IMR-90 (cell line): ENCODE measurements at regions not wholly inside any gene's neighbourhood (a gene's known extent, or its start where the extent isn't known, plus 50 kb on each side); places are given as distances from the start of the nearest gene placed in this dataset.

ENCODE experiments used
- ATAC-seq: fragments of 200-7000 bp; cut with Tn5 transposase; 2 replicates; pipeline ENCODE4 v1.9.1; 2020; ENCODE audit warnings: low read depth, mild to moderate bottlenecking, moderate library complexity
- BruUV-seq: library from RNA; stranded (reverse); fragments of 400-500 nt; replicated peaks from 2 replicates; lab custom pipeline; 2021; lab: Mats Ljungman, UMichigan
- CTCF ChIA-PET: fragments of 300-600 bp; formaldehyde crosslinking; extraction: SDS; loops from one replicate; lab custom pipeline; 2021; ENCODE audit warnings: antibody characterized with exemption; lab: Yijun Ruan, JAX
- POLR2A ChIA-PET: fragments of 300-600 bp; sonication (Branson Sonifier 250); formaldehyde crosslinking; loops from one replicate; lab custom pipeline; 2022; ENCODE audit warnings: antibody characterized with exemption; ENCODE audit not compliant: unreplicated experiment; lab: Charles Lee
- DNase-seq: peaks from one replicate; pipeline ENCODE4 v3.0.0; 2013
- H2AFZ ChIP-seq: replicated peaks from 2 replicates; pipeline ENCODE3; 2013; ENCODE audit warnings: low read length, mild to moderate bottlenecking; ENCODE audit not compliant: poor library complexity
- H2AK5ac ChIP-seq: 2 replicates; pipeline ENCODE4 v1.6.1; 2013; ENCODE audit warnings: low read depth, low read length, inconsistent platforms
- H2AK9ac ChIP-seq: replicated peaks from 2 replicates; pipeline ENCODE3; 2013; ENCODE audit warnings: mild to moderate bottlenecking, low read depth, low read length, moderate library complexity; ENCODE audit not compliant: poor library complexity
- H2BK120ac ChIP-seq: 2 replicates; pipeline ENCODE4 v1.6.1; 2013; ENCODE audit warnings: low read depth, low read length, inconsistent platforms
- H2BK15ac ChIP-seq: 3 replicates; pipeline ENCODE4 v1.6.1; 2013; ENCODE audit warnings: low read depth, low read length, inconsistent platforms
- H2BK20ac ChIP-seq: 2 replicates; pipeline ENCODE4 v1.6.1; 2013; ENCODE audit warnings: low read depth, mild to moderate bottlenecking, inconsistent platforms, low read length, moderate library complexity
- H2BK5ac ChIP-seq: 2 replicates; pipeline ENCODE4 v1.6.1; 2013; ENCODE audit warnings: mild to moderate bottlenecking, low read depth, low read length, inconsistent platforms; ENCODE audit not compliant: poor library complexity, severe bottlenecking
- H3K14ac ChIP-seq: replicated peaks from 2 replicates; pipeline ENCODE4 v1.6.1; 2013; ENCODE audit warnings: low read depth, low read length, inconsistent platforms
- H3K18ac ChIP-seq: 2 replicates; pipeline ENCODE4 v1.6.1; 2013; ENCODE audit warnings: low read depth, low read length, control low read depth
- H3K23ac ChIP-seq: 2 replicates; pipeline ENCODE4 v1.6.1; 2013; ENCODE audit warnings: low read depth, low read length, inconsistent platforms
- H3K27ac ChIP-seq: 2 replicates; pipeline ENCODE4 v1.5.1; 2013; ENCODE audit warnings: mild to moderate bottlenecking, control low read depth, low read length; ENCODE audit not compliant: insufficient read depth
- H3K27me3 ChIP-seq: 2 replicates; pipeline ENCODE4 v1.6.1; 2013; ENCODE audit warnings: low read length; ENCODE audit not compliant: control insufficient read depth, insufficient read depth
- H3K36me3 ChIP-seq: 2 replicates; pipeline ENCODE4 v1.6.1; 2013; ENCODE audit warnings: low read length, mixed read lengths; ENCODE audit not compliant: control insufficient read depth, insufficient read depth
- H3K4ac ChIP-seq: 2 replicates; pipeline ENCODE4 v1.6.1; 2013; ENCODE audit warnings: low read depth, low read length, inconsistent platforms
- H3K4me1 ChIP-seq: 2 replicates; pipeline ENCODE4 v1.6.1; 2013; ENCODE audit warnings: low read length, mixed read lengths; ENCODE audit not compliant: control insufficient read depth, insufficient read depth
- H3K4me2 ChIP-seq: 2 replicates; pipeline ENCODE4 v1.6.1; 2013; ENCODE audit warnings: low read depth, mild to moderate bottlenecking, control low read depth, low read length, moderate library complexity
- H3K4me3 ChIP-seq: 2 replicates; pipeline ENCODE4 v1.5.1; 2013; ENCODE audit warnings: low read depth, mild to moderate bottlenecking, control low read depth, low read length, moderate library complexity; ENCODE audit not compliant: insufficient read depth
- H3K56ac ChIP-seq: 2 replicates; pipeline ENCODE4 v1.6.1; 2013; ENCODE audit warnings: low read length, inconsistent platforms; ENCODE audit not compliant: insufficient read depth; ENCODE audit errors: extremely low read depth
- H3K79me1 ChIP-seq, 2 experiments: 2 replicates each; pipeline ENCODE4 v1.6.1; 2013; ENCODE audit warnings: low read length in 2 of 2, inconsistent platforms in 1 of 2, low read depth in 1 of 2
- H3K9ac ChIP-seq: 2 replicates; pipeline ENCODE4 v1.6.1; 2013; ENCODE audit warnings: low read depth, low read length, control low read depth
- H3K9me1 ChIP-seq: 2 replicates; pipeline ENCODE4 v1.6.1; 2013; ENCODE audit warnings: low read length, inconsistent platforms; ENCODE audit not compliant: insufficient read depth
- H3K9me3 ChIP-seq: 2 replicates; pipeline ENCODE4 v1.6.1; 2013; ENCODE audit warnings: low read length; ENCODE audit not compliant: control insufficient read depth, insufficient read depth
- H4K20me1 ChIP-seq: 2 replicates; pipeline ENCODE4 v1.6.1; 2013; ENCODE audit warnings: low read length, inconsistent platforms; ENCODE audit not compliant: insufficient read depth
- H4K5ac ChIP-seq: 2 replicates; pipeline ENCODE4 v1.6.1; 2013; ENCODE audit warnings: mild to moderate bottlenecking, low read depth, low read length, control low read depth
- H4K8ac ChIP-seq, 2 experiments: 2 replicates each; pipeline ENCODE4 v1.6.1; 2013; ENCODE audit warnings: low read depth in 2 of 2, low read length in 2 of 2, control low read depth in 1 of 2, inconsistent platforms in 1 of 2
- H4K91ac ChIP-seq: 2 replicates; pipeline ENCODE4 v1.6.1; 2013; ENCODE audit warnings: low read depth, low read length, inconsistent platforms; ENCODE audit not compliant: insufficient read depth
- BHLHE40 ChIP-seq: fragments of 150-350 bp; IDR thresholded peaks from 2 replicates; pipeline ENCODE4 v1.6.1; 2016; ENCODE audit warnings: mild to moderate bottlenecking, low read depth, low read length
- ELK1 ChIP-seq: fragments of 150-350 bp; IDR thresholded peaks from 2 replicates; pipeline ENCODE4 v1.6.1; 2016; ENCODE audit warnings: low read depth, mild to moderate bottlenecking, low read length, moderate library complexity, borderline replicate concordance
- MAFK ChIP-seq: IDR thresholded peaks from 2 replicates; pipeline ENCODE4 v1.6.1; 2012; ENCODE audit warnings: low read depth, low read length, improper control_type of control experiment
- MAZ ChIP-seq: IDR thresholded peaks from 2 replicates; pipeline ENCODE4 v1.6.1; 2012; ENCODE audit warnings: low read depth, mild to moderate bottlenecking, low read length, improper control_type of control experiment, moderate library complexity, borderline replicate concordance
- MXI1 ChIP-seq: IDR thresholded peaks from 2 replicates; pipeline ENCODE4 v1.6.1; 2012; ENCODE audit warnings: low read depth, mild to moderate bottlenecking, low read length, moderate library complexity, borderline replicate concordance
- RCOR1 ChIP-seq: IDR thresholded peaks from 2 replicates; pipeline ENCODE4 v1.6.1; 2012; ENCODE audit warnings: mild to moderate bottlenecking, low read length, improper control_type of control experiment; ENCODE audit not compliant: insufficient replicate concordance
- RFX5 ChIP-seq: IDR thresholded peaks from 2 replicates; pipeline ENCODE4 v1.8.0; 2012; ENCODE audit warnings: low read depth, mild to moderate bottlenecking, low read length, moderate library complexity
- USF2 ChIP-seq: fragments of 150-350 bp; IDR thresholded peaks from 2 replicates; pipeline ENCODE4 v1.6.1; 2017; ENCODE audit warnings: mild to moderate bottlenecking, antibody characterized with exemption, low read length, low read depth
- WGBS, 2 experiments: methylation state at CpG; one replicate each; pipeline versions ENCODE4 v1.1.5 to v1.1.7; 2013; ENCODE audit warnings: missing lambda C conversion rate in 2 of 2; ENCODE audit not compliant: insufficient read length in 1 of 2; ENCODE audit errors: extremely low coverage in 2 of 2; 5-methylcytosine and 5-hydroxymethylcytosine counted together
- dilution Hi-C: fragments of 300-500 bp; cut with HindIII; formaldehyde crosslinking; loops from one replicate; pipeline ENCODE4 v1.14.3; 2018; ENCODE audit warnings: low sequenced_read_pairs; ENCODE audit not compliant: unreplicated experiment
- in situ Hi-C: fragments of 300-500 bp; cut with MboI; formaldehyde crosslinking; loops from 3 replicates; pipeline ENCODE4 v1.14.3; 2019; ENCODE audit warnings: low sequenced_read_pairs, inconsistent platforms, mixed read lengths
- intact Hi-C: fragments of 100-400 bp; cut with micrococcal nuclease; formaldehyde crosslinking; loops from 2 replicates; pipeline ENCODE4 v1.10.0; 2022

- intact Hi-C loops: no loop called here
- no peaks in the 10 kb centered on the region for H3K9me1 ChIP-seq
- H2AFZ ChIP-seq: no peak overlapping the region
- dilution Hi-C loops: no loop called here
- BruUV-seq: no TSS peak
- no CpG with 5 or more reads among the region's 1 CpG for WGBS, 2 experiments
- no peak overlapping the region for H2BK20ac ChIP-seq
- no peak overlapping the region for H3K56ac ChIP-seq
- H3K4me1 ChIP-seq: no peaks in the 10 kb centered on the region
- H2AK5ac ChIP-seq: no peak overlapping the region
- no peak overlapping the region for H2AK9ac ChIP-seq
- no peak overlapping the region for H3K4me3 ChIP-seq
- no peaks in the 10 kb centered on the region for H3K79me1 ChIP-seq
- H3K27ac ChIP-seq: no peak overlapping the region
- H3K36me3 ChIP-seq: no peaks in the 10 kb centered on the region
- H3K23ac ChIP-seq: no peak overlapping the region
- H4K20me1 ChIP-seq: no peaks in the 10 kb centered on the region; the same call in 1 of the 2 replicates
- H3K27me3 ChIP-seq: peaks cover 15% of the 10 kb centered on the region
- ATAC-seq: no peak
- no peak overlapping the region for H4K91ac ChIP-seq
- no peaks in the 10 kb centered on the region for H3K9me3 ChIP-seq
- H3K4me2 ChIP-seq: no peak overlapping the region
- in situ Hi-C loops: no loop called here
- DNase-seq: no peak
- H2BK120ac ChIP-seq: no peak overlapping the region
- TF ChIP-seq BHLHE40: no peak
- TF ChIP-seq MAZ: no peak
- no peak for TF ChIP-seq RFX5
- TF ChIP-seq MXI1: no peak
- TF ChIP-seq MAFK: no peak
- TF ChIP-seq ELK1: no peak
- no peak for TF ChIP-seq RCOR1
- no peak for TF ChIP-seq USF2
- CTCF ChIA-PET: no interaction called here
- no peak overlapping the region for H2BK15ac ChIP-seq
- no peak overlapping the region for H3K4ac ChIP-seq
- POLR2A ChIA-PET: no interaction called here
- no peak overlapping the region for H3K14ac ChIP-seq
- no peak overlapping the region for H3K18ac ChIP-seq
- no peak overlapping the region for H3K9ac ChIP-seq
- H2BK5ac ChIP-seq: no peak overlapping the region
- no peak overlapping the region for H4K5ac ChIP-seq
- no peak overlapping the region for H4K8ac ChIP-seq
Measured at GRCh38 chr21:38591218-38591537, 92.9 kb upstream of the ERG start.
